ENCODE measurements at regions not wholly inside any gene's neighbourhood (a gene's known extent, or its start where the extent isn't known, plus 50 kb on each side); places are given as distances from the start of the nearest gene placed in this dataset.

DNA sequence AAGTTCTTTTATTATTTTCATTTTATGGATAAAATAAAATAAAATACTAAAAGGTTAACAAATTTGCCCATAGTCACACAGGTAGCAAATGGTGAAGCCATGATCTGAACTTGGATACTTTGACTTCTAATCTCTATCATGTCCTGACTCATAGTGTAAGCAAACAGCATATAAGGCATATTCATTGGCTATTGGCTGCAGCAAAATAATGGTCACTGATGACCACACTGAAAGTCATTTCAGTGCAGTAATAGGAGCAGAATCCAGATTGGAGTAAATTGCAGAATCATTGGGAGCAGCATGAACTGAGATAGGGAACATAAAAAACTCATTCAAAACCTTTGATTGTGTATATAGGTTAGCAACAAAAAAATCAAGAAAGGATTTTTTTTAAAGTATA, 262.9 kb downstream of the PLA2G4A start:
- no peak for DNase-seq (ENCODE audit: low read depth in 2 of 2)

- no peak for DNase-seq (ENCODE audit: low read depth in 2 of 2)
Measured at GRCh38 chr1:187092104-187092503, 263.4 kb downstream of the PLA2G4A start.

- DNase-seq (ENCODE audit: low read depth in 2 of 2): no peak
Measured at GRCh38 chr1:187096689-187097088, 267.9 kb downstream of the PLA2G4A start.

- DNase-seq (ENCODE audit: low read depth in 2 of 2): no peak
Measured at GRCh38 chr1:187110351-187110750, 281.6 kb downstream of the PLA2G4A start.

DNA sequence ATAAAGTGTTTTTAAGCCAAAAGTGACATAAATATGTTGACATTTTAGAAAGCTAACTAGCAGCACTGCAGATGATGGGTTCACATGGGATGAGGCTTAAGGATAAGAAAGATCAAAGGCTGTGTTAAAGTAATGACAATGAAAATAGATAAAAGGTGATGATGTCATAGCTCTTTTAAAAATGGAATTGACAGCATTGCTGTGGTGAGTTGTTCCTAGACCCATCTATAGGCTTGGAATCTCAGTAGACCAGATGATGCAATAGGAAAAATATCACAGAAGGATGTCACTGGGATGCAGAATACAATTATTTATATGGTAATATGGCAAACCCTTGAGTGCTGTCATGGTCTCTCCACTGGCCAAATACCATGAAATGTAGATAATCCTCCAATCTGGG, 286.0 kb downstream of the PLA2G4A start:
- DNase-seq (ENCODE audit: low read depth in 2 of 2): no peak

DNA sequence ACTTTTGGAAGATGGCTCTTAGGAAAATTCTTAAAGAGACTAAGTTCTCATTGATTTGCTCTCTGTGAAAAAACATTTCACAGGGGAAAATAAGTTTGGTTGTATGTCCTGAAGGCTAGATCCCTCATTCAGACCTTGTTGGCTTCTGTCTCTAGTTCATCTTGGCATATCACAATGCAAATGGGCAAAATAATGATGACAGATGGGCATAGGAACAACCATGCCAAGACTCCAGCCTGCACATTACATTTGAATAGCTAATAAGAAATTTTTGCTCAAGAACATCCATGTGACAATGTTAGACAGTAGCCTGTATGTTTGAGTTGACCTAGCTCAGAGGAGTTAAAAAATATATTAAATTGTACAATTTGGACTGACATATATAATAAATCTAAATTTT, 292.9 kb downstream of the PLA2G4A start:
- no peak for DNase-seq (ENCODE audit: low read depth in 2 of 2)

DNA sequence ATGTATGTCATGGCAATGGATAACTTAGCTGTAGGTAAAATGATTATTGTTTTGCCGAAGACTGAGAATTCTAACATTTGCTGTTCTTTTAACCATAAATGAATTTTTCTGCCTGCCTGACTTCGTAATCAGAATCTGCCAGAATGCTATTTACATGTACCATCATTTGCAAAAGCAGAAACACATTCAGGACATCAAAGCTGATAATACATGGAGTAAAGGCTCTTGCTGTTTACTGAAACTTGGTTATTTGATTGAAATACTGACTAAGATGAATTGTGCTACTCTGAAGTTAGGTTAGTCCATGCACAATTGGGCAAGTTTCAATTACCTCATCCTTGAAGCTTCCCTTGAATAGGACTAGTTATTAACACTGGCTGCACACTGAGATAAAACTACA, 293.8 kb downstream of the PLA2G4A start:
- no peak for DNase-seq (ENCODE audit: low read depth in 2 of 2)

GRCh38 chr1:187129132-187129531, 300.4 kb downstream of the PLA2G4A start:
- no peak for DNase-seq (ENCODE audit: low read depth in 2 of 2)

DNA sequence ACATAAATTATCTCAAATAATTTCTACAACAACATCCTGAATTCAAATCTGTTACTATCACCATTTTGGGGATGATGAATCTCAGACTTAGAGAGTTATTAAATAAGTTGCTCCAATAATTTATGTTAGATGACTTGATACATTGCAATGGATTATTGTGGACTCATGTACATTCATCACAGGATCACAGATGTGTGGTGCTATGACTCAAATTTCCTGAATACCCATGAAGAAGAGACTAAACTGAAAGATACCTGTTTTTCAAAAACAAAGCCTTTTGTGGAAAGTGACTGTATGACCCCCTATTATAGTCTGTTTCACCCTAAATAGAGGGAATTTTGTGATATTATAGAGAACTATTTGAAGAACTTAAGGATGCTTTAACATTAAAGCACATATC, 315.0 kb downstream of the PLA2G4A start:
- DNase-seq (ENCODE audit: low read depth in 2 of 2): no peak

GRCh38 chr1:187146388-187146787, 317.6 kb downstream of the PLA2G4A start:
- DNase-seq (ENCODE audit: low read depth in 2 of 2): no peak

DNA sequence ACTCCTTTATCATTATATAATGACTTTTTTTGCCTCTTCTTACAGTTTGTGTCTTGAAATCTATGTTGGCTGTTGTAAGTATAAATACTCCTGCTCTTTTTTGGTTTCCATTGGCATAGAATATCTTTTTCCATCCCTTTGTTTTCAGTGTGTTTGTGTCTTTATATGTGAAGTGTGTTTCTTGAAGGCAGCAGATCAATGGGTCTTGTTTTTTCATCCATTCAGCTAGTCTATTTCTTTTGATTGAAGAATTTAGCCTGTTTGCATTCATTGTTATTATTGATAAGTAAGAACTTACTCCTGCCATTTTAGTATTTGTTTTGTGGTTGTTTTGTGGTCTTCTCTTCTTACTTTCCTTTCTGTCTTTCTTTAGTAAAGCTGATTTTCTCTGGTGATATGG, 322.8 kb downstream of the PLA2G4A start:
- DNase-seq (ENCODE audit: low read depth in 2 of 2): no peak

- DNase-seq (ENCODE audit: low read depth in 2 of 2): no peak
Measured at GRCh38 chr1:187153047-187153446, 324.3 kb downstream of the PLA2G4A start.

- DNase-seq (ENCODE audit: low read depth in 2 of 2): no peak
Measured at GRCh38 chr1:187157115-187157514, 328.4 kb downstream of the PLA2G4A start.

DNA sequence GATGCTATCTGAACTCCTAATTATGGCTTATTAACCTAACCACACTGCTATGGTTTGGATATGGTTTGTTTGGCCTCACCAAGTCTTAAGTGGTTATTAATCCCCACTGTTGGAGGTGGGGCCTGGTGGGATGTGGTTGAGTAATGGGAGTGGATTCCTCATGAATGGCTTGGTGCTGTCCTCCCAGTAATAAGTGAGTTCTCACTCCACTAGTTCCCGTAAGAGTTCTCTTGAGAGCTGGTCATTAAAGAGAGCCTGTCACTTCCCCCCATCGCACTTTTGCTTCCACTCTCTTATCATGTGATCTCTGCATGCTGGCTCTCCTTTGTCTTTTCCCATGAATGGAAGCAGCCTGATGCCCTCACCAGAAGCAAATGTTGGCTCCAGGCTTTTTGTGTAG, 328.8 kb downstream of the PLA2G4A start:
- DNase-seq (ENCODE audit: low read depth in 2 of 2): no peak

DNA sequence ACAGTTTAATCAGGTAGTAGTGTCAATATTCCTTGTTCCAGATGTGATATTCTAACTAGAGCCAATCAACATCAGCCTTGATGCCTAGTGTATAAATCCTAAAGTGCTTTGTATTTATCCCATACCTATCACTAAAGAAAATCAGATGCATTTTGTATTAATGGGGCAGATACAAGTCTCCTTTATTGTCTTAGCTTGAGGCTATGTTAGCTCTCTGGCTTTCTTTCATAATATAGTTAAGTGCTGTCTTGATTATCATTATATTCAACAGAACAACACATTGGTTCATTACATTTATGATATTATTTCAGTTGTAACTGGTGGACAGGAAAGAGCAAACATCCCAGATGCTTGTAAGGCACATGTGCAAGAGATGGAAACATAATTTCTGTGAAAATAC, 338.8 kb downstream of the PLA2G4A start:
- DNase-seq (ENCODE audit: low read depth in 2 of 2): no peak

- no peak for DNase-seq (ENCODE audit: low read depth in 2 of 2)
Measured at GRCh38 chr1:187168297-187168696, 339.5 kb downstream of the PLA2G4A start.

DNA sequence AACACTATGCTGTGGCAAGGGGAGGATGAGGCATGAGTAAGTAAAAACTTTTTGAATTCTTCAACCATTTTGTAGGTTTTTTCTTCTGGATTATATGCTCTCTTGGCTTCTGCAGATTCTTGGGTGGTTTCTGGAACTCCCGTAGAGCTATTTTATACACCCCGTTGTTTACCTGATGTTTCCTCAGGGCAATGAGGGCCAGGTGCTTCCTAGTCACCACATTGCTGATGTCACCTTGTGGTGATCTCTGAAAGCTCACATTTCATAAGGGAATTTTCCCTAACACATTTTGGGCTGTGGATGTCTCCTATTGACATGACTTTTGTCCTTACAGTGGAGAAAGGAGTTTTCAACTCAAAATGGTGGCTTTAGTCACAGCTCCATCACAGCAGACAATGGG, 356.6 kb downstream of the PLA2G4A start:
- no peak for DNase-seq (ENCODE audit: low read depth in 2 of 2)

DNA sequence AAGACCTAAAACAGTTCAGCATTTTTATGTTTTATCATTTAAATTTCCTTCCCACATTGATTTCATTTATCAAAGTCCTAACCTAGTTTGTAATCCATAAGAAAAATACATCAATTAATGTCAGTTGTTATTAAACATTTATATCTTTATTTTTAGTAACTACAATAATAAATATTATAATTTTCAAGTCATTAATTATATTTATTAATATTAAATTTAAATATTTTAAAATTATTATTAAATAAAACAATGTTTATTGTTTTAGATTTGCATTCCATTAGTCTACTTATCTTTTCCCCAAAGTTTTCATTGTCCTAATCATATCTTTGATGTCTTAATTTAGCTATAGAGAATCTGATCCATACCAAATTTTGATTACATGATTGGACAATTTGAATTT, 368.9 kb downstream of the PLA2G4A start:
- DNase-seq (ENCODE audit: low read depth in 2 of 2): no peak

DNA sequence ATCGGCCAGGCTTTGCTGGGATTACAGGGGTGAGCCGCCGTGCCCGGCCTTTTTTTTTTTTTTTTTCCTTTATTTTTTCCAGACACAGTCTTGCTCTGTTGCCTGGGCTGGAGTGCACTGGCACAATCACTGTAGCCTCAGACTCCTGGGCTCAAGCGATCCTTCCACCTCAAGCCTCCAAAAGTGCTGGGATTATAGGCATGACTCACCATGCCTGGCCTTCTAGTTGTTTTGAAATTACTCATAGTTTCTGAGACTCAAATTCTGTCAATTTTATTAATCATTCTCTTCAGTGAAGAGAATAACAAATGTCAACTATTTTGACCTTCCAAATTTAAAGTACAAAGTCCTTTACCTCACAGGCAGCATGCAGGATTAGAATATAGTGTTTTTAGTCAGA, 374.5 kb downstream of the PLA2G4A start:
- no peak for DNase-seq (ENCODE audit: low read depth in 2 of 2)

GRCh38 chr1:187212377-187212776, 383.6 kb downstream of the PLA2G4A start:
- DNase-seq (ENCODE audit: low read depth in 2 of 2): no peak

DNA sequence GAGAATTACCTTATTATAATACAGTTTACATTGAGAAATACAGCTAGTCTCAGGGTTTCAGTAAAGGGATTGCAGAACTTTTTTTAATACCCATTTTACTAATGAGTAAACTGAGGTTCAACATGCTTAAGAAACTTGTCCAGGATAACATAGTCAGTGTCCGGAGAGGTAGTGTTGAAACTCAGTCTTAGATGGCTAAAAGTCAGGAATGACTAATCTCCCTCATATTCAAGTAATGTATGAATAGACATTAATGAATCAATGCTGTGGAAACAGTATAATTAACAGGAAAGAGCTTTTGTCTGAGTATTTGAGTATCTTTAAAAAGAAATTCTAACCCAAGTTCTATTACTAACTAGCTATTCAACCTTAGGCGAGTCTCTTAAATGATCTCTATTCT, 397.6 kb downstream of the PLA2G4A start:
- DNase-seq (ENCODE audit: low read depth in 2 of 2): no peak

GRCh38 chr1:187228790-187229189, 400.0 kb downstream of the PLA2G4A start:
- DNase-seq (ENCODE audit: low read depth in 2 of 2): no peak

DNA sequence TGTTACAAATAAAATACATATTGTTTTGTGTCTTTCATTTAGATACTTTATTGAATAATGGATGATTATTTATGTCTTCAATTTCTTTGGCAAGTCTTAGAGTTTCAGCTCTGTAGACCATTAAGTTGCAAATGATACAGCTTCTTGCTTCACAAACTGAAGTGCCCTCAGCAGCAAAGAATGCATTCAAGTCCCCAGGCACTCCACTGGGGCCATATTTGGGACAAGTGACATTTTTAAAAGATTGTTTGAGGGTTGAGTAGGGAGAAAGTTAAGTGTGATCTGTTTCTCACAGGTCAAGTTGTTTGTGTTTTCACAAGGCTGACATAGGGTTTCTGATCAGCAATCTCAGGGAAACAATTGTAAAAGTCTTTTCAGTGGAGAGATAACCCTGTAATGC, 400.7 kb downstream of the PLA2G4A start:
- DNase-seq (ENCODE audit: low read depth in 2 of 2): no peak

- no peak for DNase-seq (ENCODE audit: low read depth in 2 of 2)
Measured at GRCh38 chr1:187234706-187235105, 406.0 kb downstream of the PLA2G4A start.

- no peak for DNase-seq (ENCODE audit: low read depth in 2 of 2)
Measured at GRCh38 chr1:187236199-187236598, 407.4 kb downstream of the PLA2G4A start.

Data from stimulated activated CD8-positive, alpha-beta memory T cell treated with anti-CD3 and anti-CD28 coated beads, Interleukin-2, amount 100 ng/mL, for 48 hours (primary cell).